ENCODE measurements at regions not wholly inside any gene's neighbourhood (a gene's known extent, or its start where the extent isn't known, plus 50 kb on each side); places are given as distances from the start of the nearest gene placed in this dataset.
A peak's percentile ranks its signal among the peaks of the same experiment; 100 is the strongest.
"Not testable (repeated sequence)": the region's sequence is repeated elsewhere in the genome, so short reads cannot be mapped to it uniquely, and the experiment has no call there.

DNA sequence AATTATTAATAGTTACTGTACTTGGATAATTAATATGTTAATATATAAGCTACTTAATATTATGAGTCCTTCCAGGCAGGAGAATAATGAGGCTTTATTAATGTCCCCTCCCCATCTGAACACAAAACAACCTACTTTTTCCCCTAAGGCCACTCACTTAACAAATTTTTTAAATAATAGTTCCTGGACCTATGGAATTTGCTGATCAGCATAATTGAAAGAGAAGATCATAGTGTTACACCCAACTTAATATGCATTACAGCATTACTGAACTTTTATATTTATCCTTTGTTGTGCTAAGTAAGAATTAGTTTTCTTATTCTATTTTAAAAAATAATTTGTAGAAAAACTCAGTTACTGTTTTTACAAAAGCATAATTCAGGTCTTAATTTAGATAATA, 1537.7 kb upstream of the GOT2 start:
- DNase-seq (ENCODE audit: low read depth) = no peak

DNA sequence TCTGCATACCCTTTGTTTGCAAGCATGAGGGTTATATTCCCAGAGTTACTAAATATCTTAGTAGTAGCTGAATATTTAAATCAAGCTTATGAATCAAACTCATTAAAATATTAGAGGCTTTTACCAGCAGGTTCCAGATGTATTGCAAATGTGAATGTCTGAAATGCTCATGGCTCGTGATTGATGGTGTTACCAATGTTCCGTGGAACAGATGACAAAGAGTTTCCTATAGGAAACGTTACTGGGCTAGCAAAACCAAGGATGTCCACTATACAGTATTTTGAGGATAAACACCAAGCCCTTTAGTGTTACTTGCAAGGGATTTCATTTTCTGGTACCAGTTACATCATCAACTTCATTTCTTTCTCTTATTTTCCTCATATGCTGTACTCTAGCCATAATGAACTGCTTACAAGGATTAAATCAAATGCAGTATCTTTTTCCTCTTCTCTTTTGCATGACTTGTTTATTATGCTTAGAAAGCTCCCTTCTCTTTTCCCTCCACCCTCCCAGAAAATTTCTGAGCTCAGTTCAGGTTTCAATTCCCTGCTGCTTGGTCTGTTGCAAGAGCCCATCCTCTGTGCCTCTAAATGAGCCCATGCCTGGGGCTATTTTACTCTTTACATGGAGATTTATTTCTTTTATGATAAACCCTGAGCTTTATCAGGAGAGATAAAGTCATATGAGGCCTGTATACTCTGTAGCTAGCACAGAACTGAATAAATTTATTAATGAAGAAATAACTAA, 1537.1 kb upstream of the GOT2 start:
- no peak for DNase-seq (ENCODE audit: low read depth)

DNA sequence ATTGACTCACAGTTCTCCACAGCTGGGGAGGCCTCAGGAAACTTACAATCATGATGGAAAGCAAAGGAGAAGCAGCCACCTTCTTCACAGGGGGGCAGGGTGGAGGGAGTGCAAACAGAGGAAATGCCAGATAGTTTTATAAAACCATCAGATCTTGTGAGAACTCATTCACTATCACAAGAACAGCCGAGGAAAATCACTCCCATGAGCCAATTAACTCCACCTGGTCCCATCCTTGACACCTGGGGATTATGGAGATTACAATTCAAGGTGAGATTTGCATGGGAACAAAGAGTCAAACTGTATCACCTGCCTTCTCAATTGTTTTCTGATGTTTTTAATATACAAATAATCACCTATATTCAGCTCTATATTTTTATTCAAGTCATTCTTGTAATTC, 1527.3 kb upstream of the GOT2 start:
- DNase-seq (ENCODE audit: low read depth) = no peak

DNA sequence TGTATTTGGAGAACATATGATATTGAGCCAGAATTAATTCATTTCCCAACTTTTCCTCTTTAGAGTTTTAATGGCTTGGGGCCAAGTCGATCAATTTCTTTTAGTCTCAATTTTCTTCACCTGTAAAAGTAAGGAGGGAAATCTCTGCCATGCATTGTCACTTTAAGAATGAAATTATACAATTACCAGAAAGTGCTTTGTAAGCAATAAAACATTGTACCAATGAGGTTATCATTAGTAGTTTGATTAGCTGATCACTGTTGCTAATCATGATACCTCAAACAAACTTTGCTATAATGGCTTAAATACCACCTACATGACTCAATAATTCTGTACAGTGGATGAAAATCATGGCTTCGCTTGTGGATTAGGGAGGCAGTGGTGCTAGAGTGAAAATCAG, 1525.8 kb upstream of the GOT2 start:
- no peak for DNase-seq (ENCODE audit: low read depth)

DNA sequence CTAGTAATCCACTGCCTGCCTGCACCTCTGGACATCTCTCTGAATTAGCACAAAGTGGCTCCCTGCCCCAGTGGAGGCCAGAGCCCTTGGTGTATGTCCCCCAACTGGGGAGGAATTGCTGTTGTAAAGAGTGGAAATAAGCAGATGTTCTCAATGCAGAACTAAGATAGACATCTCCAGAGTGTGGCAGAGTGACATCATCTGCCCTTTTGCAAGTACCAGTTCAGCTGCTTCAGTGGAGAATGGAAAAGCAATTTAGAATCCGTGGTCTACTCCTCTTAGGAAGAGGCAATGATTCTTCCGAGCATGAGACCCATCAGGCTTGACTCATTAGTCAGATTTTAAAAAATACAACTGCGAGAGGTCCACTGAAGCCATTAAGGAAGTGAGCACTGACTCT, 1512.0 kb upstream of the GOT2 start:
- no peak for DNase-seq (ENCODE audit: low read depth)

DNA sequence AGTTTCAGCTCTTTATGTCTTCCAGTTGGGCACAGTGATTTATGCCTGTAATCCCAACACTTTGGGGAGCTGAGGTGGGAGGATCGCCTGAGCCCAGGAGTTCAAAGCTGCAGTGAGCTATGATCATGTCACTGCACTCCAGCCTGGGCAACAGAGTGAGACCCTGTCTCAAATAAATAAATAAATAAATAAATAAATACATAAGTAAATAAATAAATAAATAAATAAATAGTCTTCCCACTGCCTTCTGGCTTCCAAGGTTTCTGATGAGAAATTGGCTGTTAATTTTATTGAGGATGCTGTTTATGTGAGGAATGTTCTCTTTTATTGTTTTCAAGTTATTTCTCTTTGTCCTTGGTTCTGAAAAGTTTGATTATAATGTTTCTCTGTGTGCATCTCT, 1507.6 kb upstream of the GOT2 start:
- no peak for DNase-seq (ENCODE audit: low read depth)

DNA sequence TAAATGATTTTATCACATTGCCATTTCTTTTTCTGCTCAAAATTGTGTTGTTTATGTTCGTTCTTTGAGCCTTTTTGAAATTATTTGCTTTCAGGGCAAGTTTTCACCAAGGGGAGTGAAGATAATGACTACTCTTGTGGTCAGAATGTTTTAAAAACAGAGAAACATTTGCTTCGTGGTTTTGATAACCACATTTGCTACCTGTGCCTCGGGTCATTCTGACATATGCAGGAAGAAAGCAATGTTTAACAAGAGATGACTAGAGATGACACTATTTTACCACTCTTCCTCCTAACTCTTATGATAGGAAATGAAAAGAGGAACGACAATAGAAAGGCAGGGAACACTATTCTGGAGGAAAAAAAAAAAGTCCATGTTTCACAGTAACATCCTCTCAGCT, 1496.5 kb upstream of the GOT2 start:
- no peak for DNase-seq (ENCODE audit: low read depth)

DNA sequence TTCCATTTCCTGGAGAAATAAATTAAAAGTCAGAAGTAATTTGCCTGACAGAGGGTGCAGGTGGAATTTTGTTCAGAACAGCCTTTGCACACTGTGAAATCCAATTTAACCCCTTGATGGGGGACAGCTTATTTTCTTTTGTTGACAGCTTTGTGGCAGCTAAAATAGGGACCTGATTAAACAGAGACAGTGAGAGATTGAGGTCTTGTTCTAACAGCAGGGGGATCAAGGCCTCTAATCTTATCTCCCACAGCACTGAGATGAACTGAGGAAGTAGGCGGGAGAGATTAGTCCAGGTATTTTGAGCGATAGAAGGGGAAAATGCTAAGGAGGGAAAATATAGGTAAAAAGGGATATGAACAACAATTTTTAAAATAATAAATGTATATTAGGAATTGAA, 1491.4 kb upstream of the GOT2 start:
- DNase-seq (ENCODE audit: low read depth) = no peak

DNA sequence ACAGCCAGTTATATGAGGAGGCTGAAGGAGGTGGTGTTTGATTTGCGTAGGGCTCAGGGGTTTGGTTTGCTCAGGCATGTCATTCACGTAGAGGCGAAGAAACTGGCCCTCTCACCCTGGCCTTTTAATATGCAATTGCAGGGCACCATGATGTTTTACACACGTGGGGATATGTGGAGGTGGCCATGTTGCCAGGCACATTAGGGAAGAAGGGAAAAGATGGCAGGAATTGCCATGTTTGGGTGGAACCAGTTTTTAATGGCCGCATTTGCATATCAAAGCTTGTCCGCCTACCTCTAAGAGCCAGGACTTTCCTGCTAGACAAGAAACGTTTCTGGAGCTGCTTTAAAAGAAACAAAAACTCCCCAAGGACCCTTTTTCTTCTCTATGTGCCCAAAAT, 1483.7 kb upstream of the GOT2 start:
- no peak for DNase-seq (ENCODE audit: low read depth)

DNA sequence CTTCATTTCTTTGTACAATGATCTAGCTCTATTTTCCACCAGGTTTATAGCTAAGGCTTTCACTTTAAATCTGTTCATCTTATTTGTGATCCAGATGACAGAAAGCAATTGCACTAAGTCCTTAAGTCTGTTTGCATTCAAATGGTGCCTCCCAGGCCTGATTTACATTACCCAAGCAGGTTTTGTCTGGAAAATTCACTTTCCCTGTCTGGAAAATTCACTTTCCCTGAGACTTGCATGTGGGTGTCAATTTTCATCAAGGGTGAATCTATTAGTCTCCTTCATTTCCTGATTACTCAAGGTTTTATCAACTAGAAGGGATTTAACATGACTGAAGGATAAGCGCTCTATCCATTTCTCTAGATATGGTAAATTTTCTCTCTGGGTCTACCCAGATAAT, 1480.2 kb upstream of the GOT2 start:
- no peak for DNase-seq (ENCODE audit: low read depth)

DNA sequence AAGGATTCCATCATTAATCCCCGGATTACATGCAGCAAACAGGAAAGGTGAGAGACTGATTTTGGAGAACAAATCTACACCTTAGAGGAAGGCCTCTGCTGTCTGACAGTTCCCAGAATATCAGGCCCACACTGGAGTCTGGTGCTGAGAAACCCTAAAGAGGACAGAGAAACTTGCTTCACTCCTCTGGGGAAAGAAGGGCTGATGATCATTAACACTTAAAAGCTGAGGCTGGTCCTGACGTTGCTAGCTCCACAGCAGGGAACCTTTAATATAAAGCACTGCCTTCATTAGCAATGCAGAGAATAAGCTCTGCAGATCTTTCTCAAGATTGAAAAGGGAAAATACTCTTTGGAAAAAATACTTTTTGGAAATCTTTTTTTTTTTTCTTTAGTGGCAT, 1472.4 kb upstream of the GOT2 start:
- DNase-seq (ENCODE audit: low read depth) = no peak

DNA sequence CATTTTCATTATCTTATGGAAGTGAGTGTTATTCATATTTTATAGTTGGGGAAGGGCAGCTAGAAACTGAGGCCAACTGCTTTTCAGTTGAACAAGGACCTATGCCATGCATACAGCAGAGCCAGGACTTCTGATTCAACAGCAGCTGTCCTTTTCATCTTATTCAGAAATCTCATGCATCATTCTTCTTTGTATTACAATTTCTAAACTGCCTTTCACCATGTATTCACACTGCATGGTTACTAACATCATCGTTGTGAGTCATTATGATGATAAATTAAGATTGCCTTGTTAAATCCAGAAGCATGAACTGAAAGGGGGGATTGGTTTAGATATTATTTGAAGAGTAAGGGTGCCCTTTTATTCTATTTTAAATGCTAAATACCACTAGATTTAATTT, 1470.1 kb upstream of the GOT2 start:
- DNase-seq (ENCODE audit: low read depth) = no peak

DNA sequence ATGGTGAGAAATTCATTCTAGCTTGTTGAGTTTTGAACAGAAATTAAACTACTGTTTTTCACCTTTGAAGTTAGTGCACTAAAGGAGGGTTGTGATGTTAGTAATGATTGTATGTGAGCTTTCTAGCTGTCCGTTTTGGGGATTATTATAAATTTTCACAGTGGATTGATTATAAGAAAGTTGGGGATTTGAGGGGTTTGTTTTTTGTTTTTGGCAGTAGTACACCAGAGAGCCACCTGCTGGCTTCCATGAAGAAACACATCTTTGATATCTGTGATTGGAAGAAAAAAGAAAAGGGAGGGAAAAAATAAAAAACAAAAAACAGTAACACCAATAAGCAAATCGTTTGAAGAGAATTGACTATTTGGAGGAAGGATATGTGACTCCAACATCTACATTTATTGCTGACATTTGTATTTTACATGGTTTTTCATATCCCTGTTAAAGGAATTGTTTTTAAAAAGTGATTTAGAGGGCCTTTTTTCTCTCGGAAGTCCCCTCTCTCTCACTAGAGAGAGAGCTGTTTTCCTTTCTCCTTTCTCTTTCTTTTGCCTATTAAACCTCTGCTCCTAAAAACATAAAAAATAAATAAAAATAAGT, 1469.5 kb upstream of the GOT2 start:
- DNase-seq (ENCODE audit: low read depth) = peak; percentile 29

DNA sequence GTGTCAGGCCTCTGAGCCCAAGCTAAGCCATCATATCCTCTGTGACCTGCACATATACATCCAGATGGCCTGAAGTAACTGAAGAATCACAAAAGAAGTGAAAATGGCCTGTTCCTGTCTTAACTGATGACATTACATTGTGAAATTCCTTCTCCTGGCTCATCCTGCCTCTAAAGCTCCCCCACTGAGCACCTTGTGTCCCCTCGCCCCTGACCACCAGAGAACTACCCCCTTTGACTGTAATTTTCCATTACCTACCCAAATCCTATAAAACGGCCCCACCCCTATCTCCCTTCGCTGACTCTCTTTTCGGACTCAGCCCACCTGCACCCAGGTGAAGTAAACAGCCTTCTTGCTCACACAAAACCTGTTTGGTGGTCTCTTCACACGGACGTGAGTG, 1466.6 kb upstream of the GOT2 start:
- DNase-seq (ENCODE audit: low read depth) = not testable (repeated sequence)

DNA sequence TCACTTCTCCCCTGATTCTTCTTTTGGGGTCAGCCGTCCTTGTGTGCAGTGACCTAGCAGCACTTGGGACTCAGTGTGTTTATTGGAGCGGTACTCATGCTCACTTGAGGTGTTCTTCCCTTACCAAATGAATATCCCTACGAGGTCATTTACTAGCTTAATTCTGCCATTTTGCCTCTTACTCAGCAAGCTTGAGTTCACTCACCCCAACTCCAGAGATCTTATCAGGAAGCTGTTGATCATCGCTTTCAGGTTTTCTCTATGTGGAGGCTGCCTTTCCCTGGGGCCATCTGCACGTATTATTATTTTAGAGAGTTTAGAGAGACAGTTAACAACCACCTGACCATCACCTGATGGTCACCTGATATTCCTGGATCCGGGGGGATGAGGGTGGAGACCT, 1466.0 kb upstream of the GOT2 start:
- DNase-seq (ENCODE audit: low read depth) = no peak

DNA sequence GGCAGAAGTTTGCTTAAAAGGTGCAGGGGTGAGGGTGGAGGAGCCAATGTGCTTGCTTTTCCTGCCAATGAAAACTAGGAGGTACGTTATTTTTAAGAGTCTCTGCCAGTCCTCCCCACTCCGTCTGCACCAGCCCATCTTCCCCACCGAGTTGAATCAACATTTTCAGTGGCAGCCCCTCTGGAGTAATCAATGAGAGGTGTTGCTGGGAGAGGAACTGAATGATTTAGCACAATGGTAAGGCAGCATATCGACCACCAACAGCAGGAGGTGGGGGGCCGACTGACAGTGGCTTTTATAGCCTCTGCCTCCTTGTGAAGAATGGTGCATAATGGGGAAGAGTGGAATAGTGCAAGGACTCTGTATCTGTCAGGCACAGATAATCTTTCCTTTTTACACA, 1465.0 kb upstream of the GOT2 start:
- DNase-seq (ENCODE audit: low read depth) = no peak

DNA sequence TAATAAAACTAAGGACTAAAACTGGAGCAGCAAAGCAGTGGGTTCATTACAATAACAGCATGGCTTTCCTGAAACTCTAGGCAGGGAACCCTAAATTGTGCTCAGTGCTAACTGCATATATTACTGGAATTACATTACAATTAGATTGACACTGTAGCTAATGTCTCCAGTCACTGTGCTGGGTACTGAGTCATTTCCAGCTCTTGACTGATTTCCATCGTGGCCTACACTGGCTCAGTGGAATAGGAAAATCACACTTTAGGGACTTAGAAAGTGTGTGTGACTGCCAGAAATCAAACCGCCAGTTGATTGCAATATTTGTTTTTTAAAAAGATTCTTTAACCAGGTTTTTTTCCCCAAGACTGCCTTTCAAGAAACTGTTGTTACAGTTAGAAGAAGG, 1447.4 kb upstream of the GOT2 start:
- DNase-seq (ENCODE audit: low read depth) = no peak

DNA sequence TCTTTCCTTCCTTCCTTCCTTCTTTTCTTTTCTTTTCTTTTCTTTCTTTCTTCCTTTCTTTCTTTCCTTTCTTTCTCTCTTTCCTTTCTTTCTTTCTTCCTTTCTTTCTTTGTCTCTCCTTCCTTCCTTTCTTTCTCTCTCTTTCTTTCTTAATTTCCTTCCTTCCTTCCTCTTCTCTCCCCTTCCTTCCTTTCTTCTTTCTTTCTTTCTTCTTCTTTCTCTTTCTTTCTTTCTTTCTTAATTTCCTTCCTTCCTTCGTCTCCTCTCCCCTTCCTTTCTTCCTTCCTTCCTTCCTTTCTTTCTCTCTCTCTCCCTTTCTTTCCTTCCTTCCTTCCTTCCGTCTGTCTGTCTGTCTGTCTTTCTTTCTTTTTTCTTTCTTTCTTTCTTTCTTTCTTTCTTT, 1446.5 kb upstream of the GOT2 start:
- DNase-seq (ENCODE audit: low read depth) = no peak

DNA sequence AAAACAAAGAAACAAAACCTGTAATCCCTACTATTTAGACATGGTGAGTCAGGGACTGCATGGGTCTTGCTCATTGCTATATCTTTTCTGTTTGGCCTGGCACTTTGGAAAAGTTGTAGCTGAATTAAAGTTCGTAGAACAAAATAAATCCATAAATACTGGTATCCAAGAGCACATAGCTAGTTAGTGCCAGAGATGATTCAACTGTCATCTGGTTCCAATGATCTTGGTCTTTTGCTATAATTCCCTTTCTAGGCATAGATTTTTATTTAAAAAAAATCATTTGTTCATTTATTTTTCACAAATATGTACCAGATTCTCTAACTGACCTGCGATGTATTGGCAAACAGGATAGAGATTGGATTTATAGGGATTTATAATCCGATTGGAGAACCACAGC, 1436.1 kb upstream of the GOT2 start:
- DNase-seq (ENCODE audit: low read depth) = no peak

DNA sequence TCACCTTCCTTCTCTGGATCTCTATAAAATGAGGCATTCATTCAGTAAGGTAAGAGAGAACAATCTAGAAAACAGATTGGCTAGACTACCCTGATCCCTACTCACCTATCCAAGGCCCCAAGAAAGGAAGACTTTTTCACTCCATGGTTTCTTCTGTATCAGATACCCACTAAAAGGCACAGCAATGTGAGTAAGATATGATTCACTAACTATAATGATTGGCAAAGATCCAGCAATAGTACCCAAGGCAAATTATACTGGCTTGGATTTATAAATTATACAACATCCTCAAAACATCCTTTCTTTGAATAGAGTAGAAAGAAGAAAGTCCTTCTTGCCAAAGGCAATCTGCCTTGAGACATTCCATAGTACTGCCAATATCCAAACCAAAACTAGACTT, 1432.0 kb upstream of the GOT2 start:
- DNase-seq (ENCODE audit: low read depth) = no peak

DNA sequence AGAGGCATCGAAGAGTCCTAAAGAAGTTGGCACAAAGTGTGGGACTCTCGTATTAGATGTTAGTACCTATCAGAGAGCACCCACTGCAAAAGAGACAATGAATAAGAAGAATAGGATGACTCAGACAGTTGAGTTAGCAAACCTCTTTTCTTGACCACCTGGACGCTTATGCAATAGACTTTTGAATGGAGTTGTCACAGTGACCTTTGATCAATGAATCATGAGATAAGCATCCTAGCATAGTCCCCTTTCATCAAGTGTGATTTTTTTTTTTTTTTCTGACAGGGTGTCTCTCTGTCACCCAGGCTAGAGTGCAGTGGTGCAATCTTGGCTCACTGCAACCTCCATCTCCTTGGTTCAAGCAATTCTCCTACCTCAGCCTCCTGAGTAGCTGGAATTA, 1417.9 kb upstream of the GOT2 start:
- no peak for DNase-seq (ENCODE audit: low read depth)

DNA sequence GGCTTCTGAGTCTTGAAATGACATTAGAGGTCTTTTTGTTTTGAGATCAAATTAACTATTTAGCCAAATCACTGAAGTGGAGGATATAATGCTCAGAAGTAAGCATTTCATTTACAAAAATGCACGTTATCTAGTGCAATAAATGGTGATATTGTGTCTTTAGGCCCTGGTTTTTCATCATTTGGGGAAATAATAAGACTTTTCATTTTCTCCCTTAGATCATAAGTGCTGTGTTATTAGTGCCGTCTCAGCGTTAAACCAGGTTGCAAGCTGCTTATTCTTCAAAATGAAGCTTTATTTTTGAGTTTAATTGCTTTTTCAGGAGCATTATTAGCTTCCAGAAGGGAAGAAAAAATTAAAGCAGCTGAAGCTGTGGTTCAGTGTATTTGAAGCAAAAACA, 1416.8 kb upstream of the GOT2 start:
- DNase-seq (ENCODE audit: low read depth) = no peak

DNA sequence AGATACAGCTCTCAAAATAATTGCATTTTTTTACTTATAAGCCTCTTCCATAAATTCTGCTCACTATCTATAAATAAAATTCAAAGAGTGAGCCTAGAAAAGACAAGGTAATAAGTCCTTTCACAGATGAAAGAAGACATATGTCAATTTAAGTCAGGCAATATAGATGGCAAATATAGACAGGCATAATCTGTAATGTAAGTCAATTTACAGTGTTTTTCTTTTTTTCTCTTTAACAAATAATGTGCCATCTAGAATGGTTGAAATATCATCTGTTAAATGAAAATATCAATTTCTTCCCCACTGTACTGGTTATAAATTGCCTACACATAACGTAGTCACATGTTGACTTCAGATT, 1409.2 kb upstream of the GOT2 start:
- no peak for DNase-seq (ENCODE audit: low read depth)

DNA sequence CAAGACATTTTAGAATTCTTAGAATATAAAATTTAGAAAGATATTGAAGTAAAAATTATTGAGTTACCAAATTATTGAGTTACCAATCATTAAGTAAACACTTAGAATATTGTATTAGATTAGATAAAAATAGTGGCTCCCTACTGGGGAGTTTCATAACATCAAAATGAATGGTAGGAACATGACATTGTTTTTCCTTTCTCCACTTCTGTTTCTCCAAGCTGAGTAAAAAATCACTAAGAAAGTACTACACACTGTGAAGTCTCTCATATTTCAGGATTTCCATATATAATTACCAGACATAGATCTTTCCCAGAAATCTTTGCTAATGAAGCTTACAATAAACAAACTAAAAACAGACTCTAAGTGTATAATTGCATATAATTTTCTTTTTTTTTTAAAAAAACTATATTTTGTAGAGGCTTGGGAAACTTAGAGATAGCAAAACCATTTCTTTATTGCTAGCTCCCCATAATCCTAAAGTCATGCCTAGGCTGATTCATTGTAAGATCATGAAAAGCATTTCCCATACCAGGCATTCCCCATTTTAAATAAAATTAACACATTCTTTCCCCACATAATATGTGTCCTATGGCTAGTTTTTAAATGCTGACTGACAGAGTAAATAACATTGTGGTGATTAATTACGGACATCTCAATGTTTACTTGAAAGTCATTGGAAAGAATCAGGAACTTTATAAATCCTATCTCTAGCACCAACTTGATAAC, 1408.7 kb upstream of the GOT2 start:
- peak; percentile 75 for DNase-seq (ENCODE audit: low read depth)
